Neural crest cell (in vitro differentiated cells): ENCODE measurements at regions not wholly inside any gene's neighbourhood (a gene's known extent, or its start where the extent isn't known, plus 50 kb on each side); places are given as distances from the start of the nearest gene placed in this dataset.

ENCODE experiments used
- DNase-seq: peaks from one replicate; pipeline ENCODE4 v3.0.0; 2021; ENCODE audit warnings: low read depth, mixed read lengths, low spot score
- H3K27ac Mint-ChIP-seq: one replicate; pipeline ENCODE4 v1.8.0; 2021; ENCODE audit warnings: mild to moderate bottlenecking, mixed read lengths; ENCODE audit not compliant: unreplicated experiment
- H3K27me3 Mint-ChIP-seq: 2 replicates; pipeline ENCODE4 v1.8.0; 2021; ENCODE audit warnings: low read depth, mild to moderate bottlenecking, mixed read lengths
- H3K36me3 Mint-ChIP-seq: 2 replicates; pipeline ENCODE4 v1.8.0; 2021; ENCODE audit warnings: low read depth, mild to moderate bottlenecking, mixed read lengths
- H3K4me1 Mint-ChIP-seq: 2 replicates; pipeline ENCODE4 v1.8.0; 2021; ENCODE audit warnings: mixed read lengths
- H3K4me3 Mint-ChIP-seq: one replicate; pipeline ENCODE4 v1.8.0; 2021; ENCODE audit warnings: mild to moderate bottlenecking, mixed read lengths
- H3K9me3 Mint-ChIP-seq: 2 replicates; pipeline ENCODE4 v1.8.0; 2021; ENCODE audit warnings: mixed read lengths
- TF ChIP-seq, protein P1 (sequence below): fragments of 200-600 bp; sonication (generic); conservative IDR thresholded peaks from 2 replicates; pipeline ENCODE4 v1.5.0; 2021; ENCODE audit warnings: antibody characterized with exemption, mild to moderate bottlenecking

GRCh38 chr6:144877118-144877517 is 592.0 kb downstream of the UTRN start:
- TF ChIP-seq, protein P1, sequence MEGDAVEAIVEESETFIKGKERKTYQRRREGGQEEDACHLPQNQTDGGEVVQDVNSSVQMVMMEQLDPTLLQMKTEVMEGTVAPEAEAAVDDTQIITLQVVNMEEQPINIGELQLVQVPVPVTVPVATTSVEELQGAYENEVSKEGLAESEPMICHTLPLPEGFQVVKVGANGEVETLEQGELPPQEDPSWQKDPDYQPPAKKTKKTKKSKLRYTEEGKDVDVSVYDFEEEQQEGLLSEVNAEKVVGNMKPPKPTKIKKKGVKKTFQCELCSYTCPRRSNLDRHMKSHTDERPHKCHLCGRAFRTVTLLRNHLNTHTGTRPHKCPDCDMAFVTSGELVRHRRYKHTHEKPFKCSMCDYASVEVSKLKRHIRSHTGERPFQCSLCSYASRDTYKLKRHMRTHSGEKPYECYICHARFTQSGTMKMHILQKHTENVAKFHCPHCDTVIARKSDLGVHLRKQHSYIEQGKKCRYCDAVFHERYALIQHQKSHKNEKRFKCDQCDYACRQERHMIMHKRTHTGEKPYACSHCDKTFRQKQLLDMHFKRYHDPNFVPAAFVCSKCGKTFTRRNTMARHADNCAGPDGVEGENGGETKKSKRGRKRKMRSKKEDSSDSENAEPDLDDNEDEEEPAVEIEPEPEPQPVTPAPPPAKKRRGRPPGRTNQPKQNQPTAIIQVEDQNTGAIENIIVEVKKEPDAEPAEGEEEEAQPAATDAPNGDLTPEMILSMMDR = no peak
- H3K4me3 Mint-ChIP-seq = no peak overlapping the region
- peaks cover 10% of the 10 kb centered on the region for H3K36me3 Mint-ChIP-seq

DNA sequence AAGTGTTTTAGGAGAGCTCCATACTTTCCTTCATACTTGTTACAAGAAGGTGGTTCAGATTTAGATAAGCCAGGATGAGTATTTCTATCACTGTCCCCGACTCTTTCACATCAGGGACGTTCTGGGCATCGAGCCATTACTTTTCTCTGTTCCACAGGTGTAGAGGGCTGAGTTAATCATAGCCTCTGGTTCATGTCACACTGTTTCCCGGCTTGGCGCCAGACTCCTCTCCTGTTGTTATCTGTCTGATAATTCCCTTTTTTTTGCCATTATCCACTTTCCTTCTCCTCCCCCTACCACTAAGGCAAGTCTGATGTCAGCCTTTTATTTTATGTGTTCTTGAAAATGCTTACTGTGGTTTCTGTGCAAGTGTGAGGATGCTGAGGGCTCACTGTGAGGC is 593.4 kb downstream of the UTRN start:
- Mint-ChIP-seq H3K9me3 (peaks cover 8% of the 10 kb centered on the region), H3K27ac (no peak overlapping the region), H3K36me3 (peaks cover 6% of the 10 kb centered on the region), H3K27me3 (no peaks in the 10 kb centered on the region), H3K4me3 (no peak overlapping the region), H3K4me1 (peaks cover 17% of the 10 kb centered on the region)
- DNase-seq = no peak
- TF ChIP-seq, protein P1 = no peak

More at GRCh38 chr6:144877118-144877517, 592.0 kb downstream of the UTRN start:
- Mint-ChIP-seq H3K27ac (no peak overlapping the region), H3K4me1 (peaks cover 22% of the 10 kb centered on the region), H3K9me3 (peaks cover 10% of the 10 kb centered on the region), H3K27me3 (no peaks in the 10 kb centered on the region)
- DNase-seq = no peak

- Mint-ChIP-seq H3K36me3 (no peaks in the 10 kb centered on the region), H3K4me3 (no peak overlapping the region), H3K4me1 (peaks cover 10% of the 10 kb centered on the region), H3K27ac (no peak overlapping the region), H3K27me3 (no peaks in the 10 kb centered on the region), H3K9me3 (peaks cover 3% of the 10 kb centered on the region)
- DNase-seq = no peak
- TF ChIP-seq, protein P1 = no peak
These were observed 594.3 kb downstream of the UTRN start for GRCh38 chr6:144879436-144879835.

DNA sequence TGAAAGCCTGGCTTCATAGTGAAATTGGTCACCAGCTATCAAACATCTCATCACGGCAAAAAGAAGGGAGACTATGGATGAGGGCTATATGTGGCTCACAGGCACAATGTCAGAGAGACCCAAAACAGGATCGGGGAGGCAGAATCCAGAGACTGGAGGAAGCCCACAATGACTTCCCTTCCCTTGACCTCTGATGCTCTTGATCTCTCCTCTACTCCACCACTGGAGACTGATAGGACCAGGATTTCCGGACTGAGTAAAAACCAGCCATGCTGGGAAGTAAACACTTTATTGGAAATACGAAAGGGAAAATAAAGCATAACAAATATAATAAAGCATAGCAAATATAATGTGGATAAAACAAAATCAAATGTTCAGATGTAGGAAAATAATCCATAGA is 597.3 kb downstream of the UTRN start:
- Mint-ChIP-seq H3K36me3 (no peaks in the 10 kb centered on the region), H3K27me3 (no peaks in the 10 kb centered on the region), H3K27ac (no peak overlapping the region), H3K4me1 (peaks cover 2% of the 10 kb centered on the region), H3K9me3 (peaks cover 3% of the 10 kb centered on the region), H3K4me3 (no peak overlapping the region)
- DNase-seq = no peak
- TF ChIP-seq, protein P1 = no peak

GRCh38 chr6:144883915-144884314 is 598.8 kb downstream of the UTRN start:
- Mint-ChIP-seq H3K4me1 (no peaks in the 10 kb centered on the region), H3K36me3 (no peaks in the 10 kb centered on the region), H3K27ac (no peak overlapping the region), H3K9me3 (peaks cover 3% of the 10 kb centered on the region), H3K4me3 (no peak overlapping the region), H3K27me3 (no peaks in the 10 kb centered on the region)
- TF ChIP-seq, protein P1 = no peak
- DNase-seq = no peak

DNA sequence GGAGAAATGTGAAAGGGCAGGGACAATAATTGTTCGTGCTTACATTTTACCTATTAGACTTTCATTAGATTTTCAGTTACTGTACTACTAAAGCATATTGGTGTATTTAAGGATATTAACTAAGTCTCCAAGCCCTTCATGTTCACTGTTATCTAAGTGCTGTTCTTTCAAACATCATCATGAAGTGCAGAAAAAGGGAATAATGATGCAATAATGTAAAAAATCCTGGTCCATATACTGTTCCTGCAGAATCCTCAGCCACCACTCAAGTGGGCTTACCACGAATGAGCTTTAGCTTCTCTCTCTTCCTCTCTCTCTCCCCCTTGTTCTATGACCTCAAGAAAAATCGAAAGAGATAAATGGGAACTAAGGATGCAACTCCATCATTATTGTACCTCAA is 600.7 kb downstream of the UTRN start:
- TF ChIP-seq, protein P1 = no peak
- H3K27ac Mint-ChIP-seq = no peak overlapping the region
- no peak for DNase-seq
- H3K4me1 Mint-ChIP-seq = no peaks in the 10 kb centered on the region
- H3K36me3 Mint-ChIP-seq = no peaks in the 10 kb centered on the region
- H3K27me3 Mint-ChIP-seq = no peaks in the 10 kb centered on the region
- no peak overlapping the region for H3K4me3 Mint-ChIP-seq
- peaks cover 3% of the 10 kb centered on the region for H3K9me3 Mint-ChIP-seq
